HEK293 (cell line): ENCODE measurements at regions not wholly inside any gene's neighbourhood (a gene's known extent, or its start where the extent isn't known, plus 50 kb on each side); places are given as distances from the start of the nearest gene placed in this dataset.

Source experiments
- ZNF350 ChIP-seq: fragments of 450-650 bp; formaldehyde crosslinking; IDR thresholded peaks from 2 replicates; pipeline ENCODE4 v1.5.0; 2017; ENCODE audit warnings: missing biosample characterization, mild to moderate bottlenecking, missing genetic modification characterization
- TF ChIP-seq, protein P1 (sequence below): fragments of 450-650 bp; formaldehyde crosslinking; IDR thresholded peaks from 2 replicates; pipeline ENCODE4 v1.5.0; 2017; ENCODE audit warnings: missing biosample characterization, missing genetic modification characterization, borderline replicate concordance
- TF ChIP-seq, protein P2 (sequence below): IDR thresholded peaks from 2 replicates; pipeline ENCODE4 v1.6.1; 2011; ENCODE audit warnings: mild to moderate bottlenecking, low read depth, low read length, borderline replicate concordance
- TF ChIP-seq, protein P3 (sequence below): fragments of 450-650 bp; formaldehyde crosslinking; IDR thresholded peaks from 2 replicates; pipeline ENCODE4 v1.5.1; 2016; ENCODE audit warnings: missing biosample characterization, missing genetic modification characterization
- TF ChIP-seq, protein P4 (sequence below): sonication (generic); formaldehyde crosslinking; IDR thresholded peaks from 2 replicates; pipeline ENCODE4 v1.8.1; 2022; ENCODE audit warnings: mild to moderate bottlenecking, moderate library complexity, missing genetic modification reagents
- TF ChIP-seq, protein P5 (sequence below): fragments of 450-650 bp; formaldehyde crosslinking; IDR thresholded peaks from 2 replicates; pipeline ENCODE4 v1.5.1; 2016; ENCODE audit warnings: missing biosample characterization, missing genetic modification characterization

DNA sequence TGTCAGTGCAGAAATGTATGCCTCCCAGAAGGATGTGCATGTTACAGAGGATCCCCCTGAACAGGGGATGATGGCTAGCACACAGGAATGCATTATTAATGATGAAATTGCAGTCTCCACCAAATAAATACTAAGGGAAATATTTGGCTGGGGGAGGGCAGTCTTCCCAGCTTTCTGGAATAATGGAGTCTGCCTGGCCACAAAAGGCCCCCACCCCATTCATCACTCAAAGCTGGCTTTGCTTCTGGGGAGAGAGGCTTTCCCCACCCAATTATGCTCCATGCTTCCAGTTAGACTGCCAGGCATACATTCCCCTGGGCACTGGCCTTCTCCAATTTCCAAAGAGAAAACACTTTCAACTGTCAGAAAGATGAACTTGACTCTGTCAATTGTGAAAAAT lies 302.7 kb downstream of the SIPA1L2 start:
- TF ChIP-seq, protein P1, sequence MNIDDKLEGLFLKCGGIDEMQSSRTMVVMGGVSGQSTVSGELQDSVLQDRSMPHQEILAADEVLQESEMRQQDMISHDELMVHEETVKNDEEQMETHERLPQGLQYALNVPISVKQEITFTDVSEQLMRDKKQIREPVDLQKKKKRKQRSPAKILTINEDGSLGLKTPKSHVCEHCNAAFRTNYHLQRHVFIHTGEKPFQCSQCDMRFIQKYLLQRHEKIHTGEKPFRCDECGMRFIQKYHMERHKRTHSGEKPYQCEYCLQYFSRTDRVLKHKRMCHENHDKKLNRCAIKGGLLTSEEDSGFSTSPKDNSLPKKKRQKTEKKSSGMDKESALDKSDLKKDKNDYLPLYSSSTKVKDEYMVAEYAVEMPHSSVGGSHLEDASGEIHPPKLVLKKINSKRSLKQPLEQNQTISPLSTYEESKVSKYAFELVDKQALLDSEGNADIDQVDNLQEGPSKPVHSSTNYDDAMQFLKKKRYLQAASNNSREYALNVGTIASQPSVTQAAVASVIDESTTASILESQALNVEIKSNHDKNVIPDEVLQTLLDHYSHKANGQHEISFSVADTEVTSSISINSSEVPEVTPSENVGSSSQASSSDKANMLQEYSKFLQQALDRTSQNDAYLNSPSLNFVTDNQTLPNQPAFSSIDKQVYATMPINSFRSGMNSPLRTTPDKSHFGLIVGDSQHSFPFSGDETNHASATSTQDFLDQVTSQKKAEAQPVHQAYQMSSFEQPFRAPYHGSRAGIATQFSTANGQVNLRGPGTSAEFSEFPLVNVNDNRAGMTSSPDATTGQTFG (tag by site-specific recombination), result no peak
- TF ChIP-seq, protein P2, sequence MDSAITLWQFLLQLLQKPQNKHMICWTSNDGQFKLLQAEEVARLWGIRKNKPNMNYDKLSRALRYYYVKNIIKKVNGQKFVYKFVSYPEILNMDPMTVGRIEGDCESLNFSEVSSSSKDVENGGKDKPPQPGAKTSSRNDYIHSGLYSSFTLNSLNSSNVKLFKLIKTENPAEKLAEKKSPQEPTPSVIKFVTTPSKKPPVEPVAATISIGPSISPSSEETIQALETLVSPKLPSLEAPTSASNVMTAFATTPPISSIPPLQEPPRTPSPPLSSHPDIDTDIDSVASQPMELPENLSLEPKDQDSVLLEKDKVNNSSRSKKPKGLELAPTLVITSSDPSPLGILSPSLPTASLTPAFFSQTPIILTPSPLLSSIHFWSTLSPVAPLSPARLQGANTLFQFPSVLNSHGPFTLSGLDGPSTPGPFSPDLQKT, result no peak
- no peak for TF ChIP-seq ZNF350 (tag by site-specific recombination)
- TF ChIP-seq, protein P3, sequence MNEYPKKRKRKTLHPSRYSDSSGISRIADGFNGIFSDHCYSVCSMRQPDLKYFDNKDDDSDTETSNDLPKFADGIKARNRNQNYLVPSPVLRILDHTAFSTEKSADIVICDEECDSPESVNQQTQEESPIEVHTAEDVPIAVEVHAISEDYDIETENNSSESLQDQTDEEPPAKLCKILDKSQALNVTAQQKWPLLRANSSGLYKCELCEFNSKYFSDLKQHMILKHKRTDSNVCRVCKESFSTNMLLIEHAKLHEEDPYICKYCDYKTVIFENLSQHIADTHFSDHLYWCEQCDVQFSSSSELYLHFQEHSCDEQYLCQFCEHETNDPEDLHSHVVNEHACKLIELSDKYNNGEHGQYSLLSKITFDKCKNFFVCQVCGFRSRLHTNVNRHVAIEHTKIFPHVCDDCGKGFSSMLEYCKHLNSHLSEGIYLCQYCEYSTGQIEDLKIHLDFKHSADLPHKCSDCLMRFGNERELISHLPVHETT (tag by site-specific recombination), result no peak
- TF ChIP-seq, protein P4, sequence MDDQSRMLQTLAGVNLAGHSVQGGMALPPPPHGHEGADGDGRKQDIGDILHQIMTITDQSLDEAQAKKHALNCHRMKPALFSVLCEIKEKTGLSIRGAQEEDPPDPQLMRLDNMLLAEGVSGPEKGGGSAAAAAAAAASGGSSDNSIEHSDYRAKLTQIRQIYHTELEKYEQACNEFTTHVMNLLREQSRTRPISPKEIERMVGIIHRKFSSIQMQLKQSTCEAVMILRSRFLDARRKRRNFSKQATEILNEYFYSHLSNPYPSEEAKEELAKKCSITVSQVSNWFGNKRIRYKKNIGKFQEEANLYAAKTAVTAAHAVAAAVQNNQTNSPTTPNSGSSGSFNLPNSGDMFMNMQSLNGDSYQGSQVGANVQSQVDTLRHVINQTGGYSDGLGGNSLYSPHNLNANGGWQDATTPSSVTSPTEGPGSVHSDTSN (CRISPR knock-in tag), result no peak
- TF ChIP-seq, protein P5, sequence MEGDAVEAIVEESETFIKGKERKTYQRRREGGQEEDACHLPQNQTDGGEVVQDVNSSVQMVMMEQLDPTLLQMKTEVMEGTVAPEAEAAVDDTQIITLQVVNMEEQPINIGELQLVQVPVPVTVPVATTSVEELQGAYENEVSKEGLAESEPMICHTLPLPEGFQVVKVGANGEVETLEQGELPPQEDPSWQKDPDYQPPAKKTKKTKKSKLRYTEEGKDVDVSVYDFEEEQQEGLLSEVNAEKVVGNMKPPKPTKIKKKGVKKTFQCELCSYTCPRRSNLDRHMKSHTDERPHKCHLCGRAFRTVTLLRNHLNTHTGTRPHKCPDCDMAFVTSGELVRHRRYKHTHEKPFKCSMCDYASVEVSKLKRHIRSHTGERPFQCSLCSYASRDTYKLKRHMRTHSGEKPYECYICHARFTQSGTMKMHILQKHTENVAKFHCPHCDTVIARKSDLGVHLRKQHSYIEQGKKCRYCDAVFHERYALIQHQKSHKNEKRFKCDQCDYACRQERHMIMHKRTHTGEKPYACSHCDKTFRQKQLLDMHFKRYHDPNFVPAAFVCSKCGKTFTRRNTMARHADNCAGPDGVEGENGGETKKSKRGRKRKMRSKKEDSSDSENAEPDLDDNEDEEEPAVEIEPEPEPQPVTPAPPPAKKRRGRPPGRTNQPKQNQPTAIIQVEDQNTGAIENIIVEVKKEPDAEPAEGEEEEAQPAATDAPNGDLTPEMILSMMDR (tag by site-specific recombination), result no peak
